ENCODE measurements at regions not wholly inside any gene's neighbourhood (a gene's known extent, or its start where the extent isn't known, plus 50 kb on each side); places are given as distances from the start of the nearest gene placed in this dataset.

GRCh38 chr7:46150202-46150601, 229.1 kb upstream of the IGFBP3 start:
- H3K36me3 ChIP-seq (ENCODE audit: control insufficient read depth in 2 of 4, insufficient read depth in 4 of 4, low read length in 3 of 4): no peaks in the 10 kb centered on the region; a peak in 1 of 8 replicates
- no peak overlapping the region for H2BK15ac ChIP-seq (ENCODE audit: low read length)
- no peak overlapping the region for H3K23ac ChIP-seq (ENCODE audit: insufficient read length)
- H4K20me1 ChIP-seq (replicated peaks in 1 of 2; ENCODE audit: control insufficient read depth in 1 of 2, insufficient read depth in 2 of 2, low read length in 2 of 2): no peaks in the 10 kb centered on the region
- H3K4me3 ChIP-seq (ENCODE audit: extremely low read depth in 1 of 4, insufficient read depth in 2 of 4, low read depth in 3 of 4, low read length in 4 of 4): no peak overlapping the region
- H3K14ac ChIP-seq (ENCODE audit: insufficient read length): no peak overlapping the region
- WGBS, 2 experiments (ENCODE audit: extremely low coverage in 1 of 2, insufficient coverage in 1 of 2, insufficient read length in 1 of 2, insufficient replicate concordance in 2 of 2, low coverage in 1 of 2, low lambda C conversion rate in 2 of 2, missing lambda C conversion rate in 1 of 2): 100% methylated on average over 1 of the region's 1 CpG; no CpG with 5 or more reads in 1 of the 2 experiments
- H3K4me2 ChIP-seq (ENCODE audit: insufficient read depth in 1 of 2, low read depth in 2 of 2, low read length in 2 of 2): no peak overlapping the region
- H2AK5ac ChIP-seq (ENCODE audit: low read depth, low read length): no peak overlapping the region; the same call in 1 of the 2 replicates
- H2AFZ ChIP-seq (ENCODE audit: low read length): no peak overlapping the region
- H2BK20ac ChIP-seq (ENCODE audit: low read length): no peak overlapping the region
- no peak for DNase-seq (ENCODE audit: low read depth in 1 of 2, low spot score in 2 of 2)
- peak overlapping the region; percentile 45; the same call in 1 of the 2 replicates for H2BK12ac ChIP-seq (ENCODE audit: low read depth, low read length)
- POLR2A ChIA-PET (ENCODE audit: partially characterized antibody): no interaction called here
- peaks cover 0 to 4% (median under 1%) of the 10 kb centered on the region in 4 experiments; a peak in 2 of 7 replicates for H3K4me1 ChIP-seq (replicated peaks in 1 of 4; ENCODE audit: control insufficient read depth in 3 of 4, insufficient read depth in 4 of 4, low read length in 3 of 4)
- no peaks in the 10 kb centered on the region for H3K27me3 ChIP-seq (replicated peaks in 1 of 4; ENCODE audit: control insufficient read depth in 3 of 4, extremely low read depth in 1 of 4, insufficient read depth in 3 of 4, low read length in 3 of 4)
- H4K5ac ChIP-seq (ENCODE audit: insufficient read length, low read depth, low read length): no peak overlapping the region
- no peak for FAIRE-seq
- no peaks in the 10 kb centered on the region for H3K79me2 ChIP-seq (ENCODE audit: control insufficient read depth in 1 of 2, insufficient read depth in 2 of 2, low read length in 2 of 2)
- H3K4ac ChIP-seq (replicated peaks; ENCODE audit: insufficient read length, low read depth, low read length): no peak overlapping the region
- no peak overlapping the region for H4K8ac ChIP-seq (ENCODE audit: extremely low read depth, insufficient read depth, low read length)
- H4K91ac ChIP-seq (replicated peaks; ENCODE audit: insufficient read length, low read length): no peak overlapping the region
- H3K79me1 ChIP-seq (ENCODE audit: low read depth, low read length): no peaks in the 10 kb centered on the region
- no peak overlapping the region for H2BK120ac ChIP-seq (replicated peaks; ENCODE audit: low read depth, low read length)
- no peak overlapping the region for H3K18ac ChIP-seq (ENCODE audit: extremely low read depth, low read length)
- no peak for TF ChIP-seq EZH2 (IDR thresholded peaks at IDR 0.05; ENCODE audit: low read depth, low read length, severe bottlenecking)
- TF ChIP-seq EP300 (IDR thresholded peaks at IDR 0.05; ENCODE audit: borderline replicate concordance in 1 of 2, low read depth in 2 of 2, low read length in 2 of 2): no peak
- TF ChIP-seq JUN (IDR thresholded peaks at IDR 0.05; ENCODE audit: low read depth, low read length): no peak
- no peaks in the 10 kb centered on the region for H3K9me3 ChIP-seq (ENCODE audit: insufficient read depth in 2 of 2, low read depth in 1 of 2, low read length in 1 of 2)
- no peaks in the 10 kb centered on the region for H3K23me2 ChIP-seq (ENCODE audit: low read depth, low read length)
- H3K56ac ChIP-seq (replicated peaks; ENCODE audit: insufficient read length, low read depth, low read length): no peak overlapping the region
- CTCF ChIA-PET (ENCODE audit: partially characterized antibody): interaction anchor here (2.5 kb wide), 1 partner anchor 18 kb away, joined by 10 read pairs; no protein-coding TSS in a partner anchor
- no peak overlapping the region for H3K9ac ChIP-seq (replicated peaks in 1 of 4; ENCODE audit: extremely low read depth in 1 of 4, low read depth in 3 of 4, low read length in 3 of 4)
- H2BK5ac ChIP-seq (ENCODE audit: low read depth, low read length): no peak overlapping the region
- H3K27ac ChIP-seq (ENCODE audit: low read depth, low read length): no peak overlapping the region

Data from H1 (cell line).